ENCODE measurements at regions not wholly inside any gene's neighbourhood (a gene's known extent, or its start where the extent isn't known, plus 50 kb on each side); places are given as distances from the start of the nearest gene placed in this dataset.

GRCh38 chr13:94925263-94925662 is 212.9 kb upstream of the SOX21 start:
- Histone ChIP-seq H3K79me2 (ENCODE audit: low read depth) (no peaks in the 10 kb centered on the region), H3F3A (ENCODE audit: low read depth) (peaks cover 22% of the 10 kb centered on the region), H3K9me3 (ENCODE audit: low read depth) (no peaks in the 10 kb centered on the region), H3K9ac (no peak overlapping the region), H3K27me3 (no peaks in the 10 kb centered on the region), H2AFZ (replicated peaks) (no peak overlapping the region), H3K27ac (no peak overlapping the region), H3K4me1 (peaks cover 17% of the 10 kb centered on the region), H3K36me3 (no peaks in the 10 kb centered on the region), H4K20me1 (ENCODE audit: low read depth) (no peaks in the 10 kb centered on the region), H3K4me2 (no peak overlapping the region), H3K4me3 (no peak overlapping the region)
- no peak for TF ChIP-seq EZH2 (IDR thresholded peaks at IDR 0.05)
- TF ChIP-seq EZH2phosphoT487 (IDR thresholded peaks at IDR 0.05) = no peak
- TF ChIP-seq CTCF (IDR thresholded peaks at IDR 0.05) = no peak
- DNase-seq (ENCODE audit: low spot score) = no peak
- Mint-ChIP-seq H3K9me3 (no peaks in the 10 kb centered on the region), H3K27ac (no peak overlapping the region), H3K27me3 (ENCODE audit: insufficient read depth, low read depth) (peaks cover 3% of the 10 kb centered on the region), H3K36me3 (no peaks in the 10 kb centered on the region), H3K4me3 (no peak overlapping the region), H3K4me1 (no peaks in the 10 kb centered on the region)

GRCh38 chr13:94921181-94921580 is 208.8 kb upstream of the SOX21 start:
- no peak overlapping the region for H3K27ac Mint-ChIP-seq
- peaks cover 6% of the 10 kb centered on the region for H3K4me1 Mint-ChIP-seq
- Histone ChIP-seq H3K27me3 (no peaks in the 10 kb centered on the region), H3K4me1 (peaks cover 26% of the 10 kb centered on the region), H2AFZ (replicated peaks) (no peak overlapping the region), H3K9me3 (ENCODE audit: low read depth) (no peaks in the 10 kb centered on the region), H3K9ac (no peak overlapping the region), H3K27ac (no peak overlapping the region), H3K4me2 (peak overlapping the region; percentile 43), H4K20me1 (ENCODE audit: low read depth) (no peaks in the 10 kb centered on the region), H3K4me3 (no peak overlapping the region), H3K79me2 (ENCODE audit: low read depth) (no peaks in the 10 kb centered on the region), H3F3A (ENCODE audit: low read depth) (peaks cover 31% of the 10 kb centered on the region), H3K36me3 (no peaks in the 10 kb centered on the region)
- no peaks in the 10 kb centered on the region for H3K9me3 Mint-ChIP-seq
- DNase-seq (ENCODE audit: low spot score) = peak; percentile 29
- peaks cover 5% of the 10 kb centered on the region for H3K27me3 Mint-ChIP-seq (ENCODE audit: insufficient read depth, low read depth)
- no peak overlapping the region for H3K4me3 Mint-ChIP-seq
- no peaks in the 10 kb centered on the region for H3K36me3 Mint-ChIP-seq
- TF ChIP-seq CTCF (IDR thresholded peaks at IDR 0.05) (no peak), EZH2phosphoT487 (IDR thresholded peaks at IDR 0.05) (no peak), EZH2 (IDR thresholded peaks at IDR 0.05) (no peak)

- no peak overlapping the region for H3K27ac ChIP-seq
- no peaks in the 10 kb centered on the region for H3K79me2 ChIP-seq (ENCODE audit: low read depth)
- Mint-ChIP-seq H3K36me3 (no peaks in the 10 kb centered on the region), H3K27ac (no peak overlapping the region), H3K4me1 (peaks cover 6% of the 10 kb centered on the region), H3K4me3 (no peak overlapping the region), H3K27me3 (ENCODE audit: insufficient read depth, low read depth) (peaks cover 3% of the 10 kb centered on the region), H3K9me3 (no peaks in the 10 kb centered on the region)
- no peaks in the 10 kb centered on the region for H3K27me3 ChIP-seq
- no peak overlapping the region for H2AFZ ChIP-seq (replicated peaks)
- no peaks in the 10 kb centered on the region for H3K9me3 ChIP-seq (ENCODE audit: low read depth)
- H3K4me3 ChIP-seq = no peak overlapping the region
- DNase-seq (ENCODE audit: low spot score) = no peak
- H3K4me2 ChIP-seq = peak overlapping the region; percentile 43
- no peaks in the 10 kb centered on the region for H3K36me3 ChIP-seq
- H3K9ac ChIP-seq = no peak overlapping the region
- H4K20me1 ChIP-seq (ENCODE audit: low read depth) = no peaks in the 10 kb centered on the region
- peaks cover 26% of the 10 kb centered on the region for H3K4me1 ChIP-seq
- peaks cover 31% of the 10 kb centered on the region for H3F3A ChIP-seq (ENCODE audit: low read depth)
- no peak for TF ChIP-seq EZH2 (IDR thresholded peaks at IDR 0.05)
- TF ChIP-seq CTCF (IDR thresholded peaks at IDR 0.05) = no peak
- no peak for TF ChIP-seq EZH2phosphoT487 (IDR thresholded peaks at IDR 0.05)
Observed at GRCh38 chr13:94920578-94920977, 208.2 kb upstream of the SOX21 start.

Measured in neural progenitor cell (in vitro differentiated cells).